Osteoblast (primary cell): ENCODE measurements at regions not wholly inside any gene's neighbourhood (a gene's known extent, or its start where the extent isn't known, plus 50 kb on each side); places are given as distances from the start of the nearest gene placed in this dataset.

Experiments used
- DNase-seq: peaks from one replicate; pipeline ENCODE4 v3.0.0; 2011; ENCODE audit warnings: low spot score, mixed read lengths; ENCODE audit not compliant: insufficient read length; ENCODE audit errors: missing footprints
- H2AFZ ChIP-seq: 2 replicates; pipeline ENCODE4 v1.6.0; 2011; ENCODE audit warnings: mild to moderate bottlenecking, low read length
- H3K27ac ChIP-seq: 2 replicates; pipeline ENCODE4 v1.5.1; 2011; ENCODE audit warnings: mild to moderate bottlenecking, low read depth, low read length, moderate library complexity
- H3K27me3 ChIP-seq: 2 replicates; pipeline ENCODE4 v1.6.0; 2012; ENCODE audit warnings: mild to moderate bottlenecking, control low read depth, inconsistent platforms, low read length, moderate library complexity; ENCODE audit not compliant: insufficient read depth
- H3K36me3 ChIP-seq: 2 replicates; pipeline ENCODE4 v1.5.1; 2011; ENCODE audit warnings: mild to moderate bottlenecking, low read length, control low read depth, moderate library complexity; ENCODE audit not compliant: insufficient read depth
- H3K4me1 ChIP-seq: 2 replicates; pipeline ENCODE4 v1.5.1; 2011; ENCODE audit warnings: mild to moderate bottlenecking, low read length, control low read depth, moderate library complexity; ENCODE audit not compliant: insufficient read depth
- H3K4me2 ChIP-seq: 2 replicates; pipeline ENCODE4 v1.6.0; 2011; ENCODE audit warnings: mild to moderate bottlenecking, low read length; ENCODE audit not compliant: insufficient read depth
- H3K4me3 ChIP-seq: fragments of 200-600 bp; sonication (generic); 3 replicates; pipeline ENCODE4 v1.5.1; 2012; ENCODE audit warnings: mild to moderate bottlenecking, low read length, inconsistent platforms; ENCODE audit not compliant: insufficient read depth
- H3K79me2 ChIP-seq: 2 replicates; pipeline ENCODE4 v1.6.0; 2012; ENCODE audit warnings: mild to moderate bottlenecking, low read length, control low read depth, inconsistent platforms; ENCODE audit not compliant: insufficient read depth
- H3K9me3 ChIP-seq: 2 replicates; pipeline ENCODE4 v1.5.1; 2011; ENCODE audit warnings: low read depth, low read length, control low read depth
- H4K20me1 ChIP-seq: 2 replicates; pipeline ENCODE4 v1.6.0; 2012; ENCODE audit warnings: mild to moderate bottlenecking, low read length, control low read depth; ENCODE audit not compliant: insufficient read depth
- CTCF ChIP-seq: IDR thresholded peaks from 2 replicates; pipeline ENCODE4 v1.5.1; 2011; ENCODE audit warnings: mild to moderate bottlenecking, low read depth, low read length, moderate library complexity; ENCODE audit errors: extremely low read depth

- H3K36me3 ChIP-seq = no peaks in the 10 kb centered on the region
- no peaks in the 10 kb centered on the region for H3K27me3 ChIP-seq
- H3K79me2 ChIP-seq = no peaks in the 10 kb centered on the region
- H3K4me3 ChIP-seq = no peak overlapping the region
- TF ChIP-seq CTCF = no peak
- no peak for DNase-seq
- no peak overlapping the region for H3K4me2 ChIP-seq
- no peaks in the 10 kb centered on the region for H4K20me1 ChIP-seq
- H3K9me3 ChIP-seq = no peaks in the 10 kb centered on the region
- H2AFZ ChIP-seq = no peak overlapping the region
- H3K4me1 ChIP-seq = no peaks in the 10 kb centered on the region
- no peak overlapping the region for H3K27ac ChIP-seq
Observed at GRCh38 chr2:122750808-122751207, 995.4 kb downstream of the TSN start.

GRCh38 chr2:122753336-122753735 lies 997.9 kb downstream of the TSN start:
- Histone ChIP-seq H3K79me2 (no peaks in the 10 kb centered on the region), H3K27ac (no peak overlapping the region), H2AFZ (no peak overlapping the region), H3K4me3 (no peak overlapping the region), H4K20me1 (no peaks in the 10 kb centered on the region), H3K4me2 (no peak overlapping the region), H3K9me3 (no peaks in the 10 kb centered on the region), H3K36me3 (no peaks in the 10 kb centered on the region), H3K4me1 (no peaks in the 10 kb centered on the region), H3K27me3 (no peaks in the 10 kb centered on the region)
- DNase-seq = no peak
- TF ChIP-seq CTCF = no peak

GRCh38 chr2:122754561-122754960 lies 999.1 kb downstream of the TSN start:
- Histone ChIP-seq H3K4me2 (no peak overlapping the region), H3K4me3 (no peak overlapping the region), H4K20me1 (no peaks in the 10 kb centered on the region), H3K79me2 (no peaks in the 10 kb centered on the region), H3K4me1 (no peaks in the 10 kb centered on the region), H3K27ac (no peak overlapping the region), H3K27me3 (no peaks in the 10 kb centered on the region), H3K9me3 (no peaks in the 10 kb centered on the region), H2AFZ (no peak overlapping the region), H3K36me3 (no peaks in the 10 kb centered on the region)
- DNase-seq = no peak
- no peak for TF ChIP-seq CTCF

- H3K79me2 ChIP-seq = no peaks in the 10 kb centered on the region
- no peak overlapping the region for H3K27ac ChIP-seq
- TF ChIP-seq CTCF = no peak
- H3K4me2 ChIP-seq = no peak overlapping the region
- no peaks in the 10 kb centered on the region for H3K9me3 ChIP-seq
- H2AFZ ChIP-seq = no peak overlapping the region
- no peaks in the 10 kb centered on the region for H3K4me1 ChIP-seq
- DNase-seq = no peak
- no peak overlapping the region for H3K4me3 ChIP-seq
- no peaks in the 10 kb centered on the region for H3K36me3 ChIP-seq
- H3K27me3 ChIP-seq = no peaks in the 10 kb centered on the region
- H4K20me1 ChIP-seq = no peaks in the 10 kb centered on the region
Observed at GRCh38 chr2:122755281-122755780, 999.9 kb downstream of the TSN start.
